Fibroblast of the aortic adventitia (primary cell): ENCODE measurements at regions not wholly inside any gene's neighbourhood (a gene's known extent, or its start where the extent isn't known, plus 50 kb on each side); places are given as distances from the start of the nearest gene placed in this dataset.

Experiments used
- DNase-seq: peaks from one replicate; pipeline ENCODE4 v3.0.0-alpha.2; 2010; ENCODE audit warnings: low read depth
- H3K4me3 ChIP-seq: 2 replicates; pipeline ENCODE4 v1.5.1; 2011; ENCODE audit warnings: low read depth, mild to moderate bottlenecking, control low read depth, low read length, moderate library complexity
- CTCF ChIP-seq: IDR thresholded peaks from 2 replicates; pipeline ENCODE4 v1.5.1; 2011; ENCODE audit warnings: mild to moderate bottlenecking, low read length, control low read depth, inconsistent platforms; ENCODE audit not compliant: insufficient read depth

DNA sequence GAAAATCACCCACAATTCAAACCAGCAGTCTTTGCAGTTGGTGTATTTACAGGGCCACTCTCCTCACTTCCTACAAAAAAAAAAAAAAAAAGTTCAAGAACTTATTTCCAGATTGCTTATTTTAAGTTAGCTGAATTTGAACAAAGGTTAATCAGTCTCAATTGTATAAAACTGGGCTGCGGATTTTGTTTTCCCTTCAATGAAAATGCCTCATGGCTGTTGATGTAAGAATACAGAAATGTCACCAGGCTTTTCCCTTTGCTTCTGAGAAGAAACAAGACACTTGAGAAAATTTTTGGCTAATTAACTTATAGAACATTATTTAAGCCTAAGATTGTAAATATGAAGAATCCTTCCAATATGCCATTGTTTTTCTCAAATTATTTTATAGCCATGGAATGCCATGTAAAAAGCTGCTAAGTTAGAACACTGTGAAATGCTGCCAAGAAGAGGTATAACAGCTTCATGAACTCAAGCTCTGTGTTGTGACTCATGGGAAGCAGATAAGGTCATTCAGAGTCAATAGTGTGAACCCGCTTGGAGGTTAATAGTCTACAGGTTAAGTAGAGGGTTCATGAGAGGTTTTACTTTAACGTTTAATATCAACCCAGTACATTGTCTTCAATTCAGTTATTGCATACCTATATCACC lies 84.3 kb upstream of the ABI3BP start:
- DNase-seq = peak; percentile 63
- no peak for TF ChIP-seq CTCF

GRCh38 chr3:101074518-101074917 lies 81.3 kb upstream of the ABI3BP start:
- TF ChIP-seq CTCF = no peak
- no peak for DNase-seq
- H3K4me3 ChIP-seq = no peak overlapping the region

More for the DNA sequence above, 84.3 kb upstream of the ABI3BP start:
- no peak overlapping the region for H3K4me3 ChIP-seq

GRCh38 chr3:101072300-101072699 lies 79.1 kb upstream of the ABI3BP start:
- DNase-seq = peak; percentile 30
- H3K4me3 ChIP-seq = no peak overlapping the region
- TF ChIP-seq CTCF = no peak

DNA sequence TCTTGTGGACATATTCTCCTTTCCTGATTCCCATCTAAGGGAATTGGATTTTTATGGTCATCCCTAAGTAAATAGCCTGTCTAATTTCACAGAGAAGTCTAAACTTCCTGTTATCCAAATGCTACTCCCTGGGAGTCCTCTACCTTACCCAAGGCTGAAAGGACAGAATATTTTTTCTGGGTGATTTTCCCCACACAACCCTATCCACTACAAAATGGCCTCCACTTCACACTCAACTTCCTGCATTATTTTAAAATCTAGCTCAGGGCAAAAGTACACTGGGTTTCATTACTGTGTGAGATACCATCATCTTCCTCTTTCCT lies 77.5 kb upstream of the ABI3BP start:
- TF ChIP-seq CTCF = no peak
- no peak overlapping the region for H3K4me3 ChIP-seq
- no peak for DNase-seq

DNA sequence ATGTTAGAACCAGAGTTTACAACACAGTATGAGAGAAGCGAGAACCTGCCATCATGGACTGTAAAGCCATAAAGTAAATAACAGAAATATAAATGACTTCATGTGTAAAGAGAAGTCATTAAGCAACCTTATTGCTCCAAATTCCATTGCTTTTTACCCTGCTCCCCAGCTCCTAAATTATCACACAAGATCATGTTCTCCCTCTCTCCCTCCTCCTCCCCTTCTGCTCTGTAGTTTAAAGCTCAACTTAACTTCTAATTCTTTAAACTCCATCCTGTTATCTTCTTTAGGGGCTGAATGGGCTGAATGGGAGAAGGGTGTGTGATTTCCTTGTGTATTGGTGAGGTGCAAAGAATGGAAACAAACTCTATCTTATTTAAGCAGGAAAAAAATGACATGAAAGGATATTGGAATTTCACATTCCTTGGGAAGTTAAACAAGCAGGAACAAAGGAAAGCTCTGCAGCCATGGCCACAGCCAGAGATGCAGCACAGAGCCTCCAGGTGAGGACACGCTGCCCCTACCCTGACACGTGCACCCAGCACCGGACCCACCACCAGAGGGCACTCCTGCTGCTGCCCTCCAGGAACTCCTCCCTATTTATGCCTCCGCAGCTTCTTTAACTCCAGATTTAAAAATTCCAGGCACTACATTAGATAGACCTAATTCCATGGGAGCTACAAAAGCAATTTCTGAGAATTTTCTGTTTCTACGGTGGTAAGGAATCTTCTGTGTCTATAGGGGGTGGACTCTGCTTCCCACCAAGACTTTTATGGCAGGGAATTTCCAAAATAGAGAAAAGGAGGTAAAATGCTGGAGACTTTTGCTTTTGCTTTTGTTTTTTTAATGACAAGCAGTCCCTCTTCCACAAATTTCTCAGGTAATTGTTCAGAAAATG lies 76.9 kb upstream of the ABI3BP start:
- no peak for DNase-seq
- H3K4me3 ChIP-seq = no peak overlapping the region
- TF ChIP-seq CTCF = peak; percentile 38

- H3K4me3 ChIP-seq = no peak overlapping the region
- peak; percentile 55 for DNase-seq
Measured at GRCh38 chr3:101068876-101069606, 75.8 kb upstream of the ABI3BP start.

More at GRCh38 chr3:101068876-101069606, 75.8 kb upstream of the ABI3BP start:
- no peak for TF ChIP-seq CTCF
